Suppressor macrophage (primary cell): ENCODE measurements at regions not wholly inside any gene's neighbourhood (a gene's known extent, or its start where the extent isn't known, plus 50 kb on each side); places are given as distances from the start of the nearest gene placed in this dataset.

Experiments used
- DNase-seq, 4 experiments: peaks; one replicate each; pipeline ENCODE4 v3.0.0-alpha.2; 2020 to 2022

GRCh38 chr16:73390936-73391335 is 343.0 kb upstream of the ZFHX3 start:
- no peak for DNase-seq

GRCh38 chr16:73390491-73390890 is 342.6 kb upstream of the ZFHX3 start:
- no peak for DNase-seq

- no peak for DNase-seq
Measured at GRCh38 chr16:73389085-73389484, 341.2 kb upstream of the ZFHX3 start.

GRCh38 chr16:73387979-73388378 is 340.1 kb upstream of the ZFHX3 start:
- DNase-seq, result no peak

GRCh38 chr16:73385696-73386095 is 337.8 kb upstream of the ZFHX3 start:
- no peak for DNase-seq

- no peak for DNase-seq
Measured at GRCh38 chr16:73384506-73385089, 336.7 kb upstream of the ZFHX3 start.

GRCh38 chr16:73383988-73384365 is 336.0 kb upstream of the ZFHX3 start:
- no peak for DNase-seq

- no peak for DNase-seq
Measured at GRCh38 chr16:73383195-73383987, 335.5 kb upstream of the ZFHX3 start.

GRCh38 chr16:73378471-73378870 is 330.5 kb upstream of the ZFHX3 start:
- no peak for DNase-seq

GRCh38 chr16:73371584-73372319 is 323.8 kb upstream of the ZFHX3 start:
- no peak for DNase-seq

GRCh38 chr16:73369851-73370250 is 321.9 kb upstream of the ZFHX3 start:
- DNase-seq, result no peak

GRCh38 chr16:73368715-73369114 is 320.8 kb upstream of the ZFHX3 start:
- no peak for DNase-seq

GRCh38 chr16:73365016-73365551 is 317.2 kb upstream of the ZFHX3 start:
- DNase-seq, result no peak

GRCh38 chr16:73364413-73364812 is 316.5 kb upstream of the ZFHX3 start:
- DNase-seq, result no peak

- DNase-seq, result no peak
Measured at GRCh38 chr16:73361061-73361460, 313.1 kb upstream of the ZFHX3 start.

- DNase-seq, result no peak
Measured at GRCh38 chr16:73356401-73357079, 308.6 kb upstream of the ZFHX3 start.

GRCh38 chr16:73355981-73356380 is 308.1 kb upstream of the ZFHX3 start:
- no peak for DNase-seq

GRCh38 chr16:73354434-73354833 is 306.5 kb upstream of the ZFHX3 start:
- DNase-seq, result no peak

GRCh38 chr16:73350707-73351452 is 303.0 kb upstream of the ZFHX3 start:
- DNase-seq, result no peak

- no peak for DNase-seq
Measured at GRCh38 chr16:73347500-73348375, 299.8 kb upstream of the ZFHX3 start.

GRCh38 chr16:73339821-73340220 is 291.9 kb upstream of the ZFHX3 start:
- DNase-seq, result no peak
